Smooth muscle cell of the brain vasculature (primary cell): ENCODE measurements at regions not wholly inside any gene's neighbourhood (a gene's known extent, or its start where the extent isn't known, plus 50 kb on each side); places are given as distances from the start of the nearest gene placed in this dataset.

Source experiments
- DNase-seq: peaks from one replicate; pipeline ENCODE4 v3.0.0-alpha.2; 2012; ENCODE audit warnings: low read depth, low spot score

- peak; percentile 13 for DNase-seq
These were observed 166.5 kb downstream of the TFAP2A start for GRCh38 chr6:10248378-10248843.

GRCh38 chr6:10237298-10238038, 177.4 kb downstream of the TFAP2A start:
- no peak for DNase-seq

GRCh38 chr6:10235344-10235743, 179.5 kb downstream of the TFAP2A start:
- DNase-seq = no peak

- no peak for DNase-seq
These were observed 184.3 kb downstream of the TFAP2A start for GRCh38 chr6:10230531-10230930.

GRCh38 chr6:10223841-10224240, 191.0 kb downstream of the TFAP2A start:
- no peak for DNase-seq

GRCh38 chr6:10221178-10221577, 193.7 kb downstream of the TFAP2A start:
- no peak for DNase-seq

- no peak for DNase-seq
These were observed 195.4 kb downstream of the TFAP2A start for GRCh38 chr6:10219510-10219909.

GRCh38 chr6:10217111-10217510, 197.8 kb downstream of the TFAP2A start:
- no peak for DNase-seq

- DNase-seq = no peak
These were observed 199.4 kb downstream of the TFAP2A start for GRCh38 chr6:10215326-10216110.

GRCh38 chr6:10210052-10210451, 204.8 kb downstream of the TFAP2A start:
- no peak for DNase-seq

GRCh38 chr6:10205892-10206291, 209.0 kb downstream of the TFAP2A start:
- DNase-seq = no peak

- DNase-seq = no peak
These were observed 209.8 kb downstream of the TFAP2A start for GRCh38 chr6:10205120-10205519.

GRCh38 chr6:10203651-10204050, 211.2 kb downstream of the TFAP2A start:
- no peak for DNase-seq

- no peak for DNase-seq
These were observed 212.3 kb downstream of the TFAP2A start for GRCh38 chr6:10202581-10202980.

- DNase-seq = no peak
These were observed 213.0 kb downstream of the TFAP2A start for GRCh38 chr6:10201606-10202510.

GRCh38 chr6:10196090-10196489, 218.8 kb downstream of the TFAP2A start:
- DNase-seq = no peak

GRCh38 chr6:10194816-10195672, 219.8 kb downstream of the TFAP2A start:
- DNase-seq = no peak

GRCh38 chr6:10193321-10193720, 221.6 kb downstream of the TFAP2A start:
- no peak for DNase-seq

- DNase-seq = no peak
These were observed 224.8 kb downstream of the TFAP2A start for GRCh38 chr6:10190042-10190441.

GRCh38 chr6:10184371-10185227, 230.3 kb downstream of the TFAP2A start:
- DNase-seq = no peak
